ENCODE measurements at regions not wholly inside any gene's neighbourhood (a gene's known extent, or its start where the extent isn't known, plus 50 kb on each side); places are given as distances from the start of the nearest gene placed in this dataset.

GRCh38 chr1:56426587-56427381 is 152.6 kb downstream of the PLPP3 start:
- Histone ChIP-seq H3K18ac (ENCODE audit: insufficient read length, low read depth, low read length) (no peak overlapping the region), H3K23me2 (ENCODE audit: insufficient read length, low read depth, low read length, poor library complexity, severe bottlenecking) (no peaks in the 10 kb centered on the region), H3K79me2 (ENCODE audit: insufficient read depth, low read length) (no peaks in the 10 kb centered on the region), H4K5ac (ENCODE audit: insufficient read length, low read depth, low read length) (no peak overlapping the region), H4K8ac (replicated peaks; ENCODE audit: insufficient read length, low read depth, low read length) (no peak overlapping the region), H4K91ac (ENCODE audit: insufficient read length, low read depth, low read length) (no peak overlapping the region), H3K9ac (ENCODE audit: extremely low read depth, insufficient read length, low read length) (no peak overlapping the region), H3K23ac (ENCODE audit: insufficient read length, low read depth, low read length) (no peak overlapping the region), H3K4me1 (ENCODE audit: insufficient read depth, low read length) (no peaks in the 10 kb centered on the region), H3K27ac (ENCODE audit: insufficient read length, low read depth, low read length) (no peak overlapping the region), H3K56ac (ENCODE audit: insufficient read length, low read depth, low read length) (no peak overlapping the region), H3K9me3 (ENCODE audit: control insufficient read depth, low read depth, low read length) (no peaks in the 10 kb centered on the region), H2BK5ac (ENCODE audit: insufficient read length, low read length) (no peak overlapping the region), H3K79me1 (ENCODE audit: insufficient read depth, low read depth, low read length, poor library complexity, severe bottlenecking) (no peaks in the 10 kb centered on the region), H2BK12ac (ENCODE audit: insufficient read length, low read depth, low read length) (no peak overlapping the region), H3K27me3 (ENCODE audit: insufficient read depth, low read length) (no peaks in the 10 kb centered on the region), H3K4me2 (ENCODE audit: insufficient read depth, insufficient read length, low read length) (no peak overlapping the region), H2BK15ac (ENCODE audit: low read depth, low read length) (no peak overlapping the region), H3T11ph (ENCODE audit: low read length) (no peak overlapping the region), H2AK5ac (ENCODE audit: insufficient read length, low read length) (no peak overlapping the region), H2BK20ac (ENCODE audit: low read depth, low read length, poor library complexity, severe bottlenecking) (no peak overlapping the region), H2AFZ (ENCODE audit: low read length) (no peak overlapping the region), H3K4ac (ENCODE audit: low read depth, low read length) (no peak overlapping the region), H2BK120ac (ENCODE audit: low read depth, low read length, poor library complexity, severe bottlenecking) (no peak overlapping the region), H4K20me1 (ENCODE audit: control insufficient read depth, insufficient read depth, insufficient read length) (no peaks in the 10 kb centered on the region), H3K14ac (ENCODE audit: insufficient read depth, low read length) (no peak overlapping the region)
- Mint-ChIP-seq H3K27me3 (ENCODE audit: low read depth) (peaks cover 24% of the 10 kb centered on the region), H3K36me3 (ENCODE audit: insufficient read depth in 1 of 3, low read depth in 3 of 3) (no peaks in the 10 kb centered on the region; a peak in 1 of 7 replicates), H3K4me3 (no peak overlapping the region), H3K4me1 (peaks cover 30% of the 10 kb centered on the region in 2 experiments), H3K27ac (no peak overlapping the region), H3K9me3 (no peaks in the 10 kb centered on the region; a peak in 1 of 5 replicates)
- no peak for DNase-seq
- no peak for TF ChIP-seq CTCF (conservative IDR thresholded peaks at IDR 0.05)
- no CpG with 5 or more reads among the region's 1 CpG for WGBS (ENCODE audit: extremely low coverage, insufficient read length, low lambda C conversion rate)

All from H9 (cell line).